GM23248 (cell line): ENCODE measurements at regions not wholly inside any gene's neighbourhood (a gene's known extent, or its start where the extent isn't known, plus 50 kb on each side); places are given as distances from the start of the nearest gene placed in this dataset.

Experiments
- DNase-seq: peaks from one replicate; pipeline ENCODE4 v3.0.0-alpha.2; 2015
- H2AFZ ChIP-seq: fragments of 200-600 bp; sonication (generic); 2 replicates; pipeline ENCODE4 v1.6.1; 2016; ENCODE audit warnings: antibody characterized with exemption
- H3F3A ChIP-seq: fragments of 200-600 bp; sonication (generic); 2 replicates; pipeline ENCODE4 v1.6.1; 2016; ENCODE audit warnings: mild to moderate bottlenecking, antibody characterized with exemption, mixed run types; ENCODE audit not compliant: insufficient read depth
- H3K27ac ChIP-seq: fragments of 200-600 bp; sonication (generic); 2 replicates; pipeline ENCODE4 v1.5.1; 2016; ENCODE audit warnings: mild to moderate bottlenecking
- H3K27me3 ChIP-seq: fragments of 200-600 bp; sonication (generic); replicated peaks from 2 replicates; pipeline ENCODE4 v1.6.1; 2016; ENCODE audit warnings: mild to moderate bottlenecking; ENCODE audit not compliant: insufficient read depth
- H3K36me3 ChIP-seq: fragments of 200-600 bp; sonication (generic); 2 replicates; pipeline ENCODE4 v1.6.1; 2016; ENCODE audit warnings: low read depth, mild to moderate bottlenecking
- H3K4me1 ChIP-seq: fragments of 200-600 bp; sonication (generic); 2 replicates; pipeline ENCODE4 v1.6.1; 2016; ENCODE audit warnings: mild to moderate bottlenecking; ENCODE audit not compliant: insufficient read depth
- H3K4me2 ChIP-seq: fragments of 200-600 bp; sonication (generic); one replicate; pipeline ENCODE4 v1.6.1; 2016; ENCODE audit warnings: mild to moderate bottlenecking; ENCODE audit not compliant: unreplicated experiment
- H3K4me3 ChIP-seq: fragments of 200-600 bp; sonication (generic); 2 replicates; pipeline ENCODE4 v1.5.1; 2016; ENCODE audit warnings: mild to moderate bottlenecking
- H3K79me2 ChIP-seq: fragments of 200-600 bp; sonication (generic); 2 replicates; pipeline ENCODE4 v1.6.1; 2016; ENCODE audit warnings: mild to moderate bottlenecking; ENCODE audit not compliant: insufficient read depth
- H3K9ac ChIP-seq: fragments of 200-600 bp; sonication (generic); 2 replicates; pipeline ENCODE4 v1.6.1; 2016; ENCODE audit warnings: mild to moderate bottlenecking
- H3K9me2 ChIP-seq: fragments of 200-600 bp; sonication (generic); 2 replicates; pipeline ENCODE4 v1.6.1; 2016; ENCODE audit warnings: mixed run types, mild to moderate bottlenecking, moderate library complexity; ENCODE audit not compliant: insufficient read depth
- H3K9me3 ChIP-seq: fragments of 200-600 bp; sonication (generic); one replicate; pipeline ENCODE4 v1.6.1; 2017; ENCODE audit warnings: low read depth
- H4K20me1 ChIP-seq: fragments of 200-600 bp; sonication (generic); 2 replicates; pipeline ENCODE4 v1.6.0; 2016; ENCODE audit not compliant: insufficient read depth
- EZH2 ChIP-seq: fragments of 200-600 bp; sonication (generic); IDR thresholded peaks from 2 replicates; pipeline ENCODE4 v1.6.1; 2018; ENCODE audit warnings: antibody characterized with exemption, mild to moderate bottlenecking; ENCODE audit not compliant: insufficient read depth, poor library complexity, severe bottlenecking
- EZH2phosphoT487 ChIP-seq: fragments of 200-600 bp; sonication (generic); IDR thresholded peaks from 2 replicates; pipeline ENCODE4 v1.6.1; 2018; ENCODE audit warnings: antibody characterized with exemption, moderate library complexity, mild to moderate bottlenecking, low read depth; ENCODE audit not compliant: insufficient read depth
- WGBS, 2 experiments: methylation state at CpG; one replicate each; pipeline ENCODE4 v1.1.6; 2015 to 2017; ENCODE audit warnings: low lambda C conversion rate in 2 of 2, low coverage in 1 of 2; ENCODE audit errors: missing lambda C conversion rate in 2 of 2; 5-methylcytosine and 5-hydroxymethylcytosine counted together
- in situ Hi-C: fragments of 300-500 bp; cut with MboI; formaldehyde crosslinking; loops from 2 replicates; pipeline ENCODE4 v1.15.0; 2020

DNA sequence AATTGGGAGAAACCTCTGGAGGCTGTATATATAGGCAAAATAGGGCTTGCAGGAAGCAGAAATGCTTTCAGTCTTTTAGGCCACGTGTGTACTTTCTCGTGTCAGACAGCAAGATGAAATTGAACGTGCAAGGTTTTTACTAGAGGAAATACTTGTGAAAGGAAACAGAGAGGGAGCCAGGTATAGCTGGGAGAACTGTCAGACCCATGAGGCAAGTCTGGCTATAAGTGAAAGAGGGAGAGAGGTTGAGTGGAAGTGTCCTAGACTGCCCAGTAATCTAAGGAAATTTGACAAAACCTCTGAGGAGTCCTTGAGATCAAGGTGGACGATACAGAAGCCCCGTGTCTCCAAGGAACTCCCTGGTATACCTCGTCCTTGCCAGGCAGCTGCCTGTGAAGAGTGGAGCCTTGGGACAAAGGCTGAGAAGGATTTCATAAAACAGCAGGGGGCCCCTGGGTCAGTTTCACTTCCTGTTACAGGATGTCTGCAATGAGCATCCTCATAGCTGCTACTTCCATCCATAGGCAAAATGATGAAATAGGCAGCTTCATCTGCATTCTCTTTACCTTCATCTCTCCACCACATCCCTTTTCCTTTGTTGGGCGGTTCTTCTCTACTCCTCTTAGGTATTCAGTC is 114.4 kb upstream of the MAP3K7 start:
- Histone ChIP-seq H3K79me2 (no peaks in the 10 kb centered on the region), H3K4me3 (no peak overlapping the region), H2AFZ (no peak overlapping the region), H3K9me3 (no peaks in the 10 kb centered on the region), H3K27me3 (no peaks in the 10 kb centered on the region), H3K4me1 (no peaks in the 10 kb centered on the region), H4K20me1 (no peaks in the 10 kb centered on the region), H3K9me2 (no peaks in the 10 kb centered on the region), H3K36me3 (no peaks in the 10 kb centered on the region), H3K27ac (no peak overlapping the region), H3F3A (no peaks in the 10 kb centered on the region), H3K9ac (no peak overlapping the region), H3K4me2 (no peak overlapping the region)
- TF ChIP-seq EZH2 (no peak), EZH2phosphoT487 (no peak)
- WGBS, 2 experiments: 3 to 7% methylated on average over 7 of the region's 7 CpGs
- DNase-seq: no peak
- in situ Hi-C loops: no loop called here

DNA sequence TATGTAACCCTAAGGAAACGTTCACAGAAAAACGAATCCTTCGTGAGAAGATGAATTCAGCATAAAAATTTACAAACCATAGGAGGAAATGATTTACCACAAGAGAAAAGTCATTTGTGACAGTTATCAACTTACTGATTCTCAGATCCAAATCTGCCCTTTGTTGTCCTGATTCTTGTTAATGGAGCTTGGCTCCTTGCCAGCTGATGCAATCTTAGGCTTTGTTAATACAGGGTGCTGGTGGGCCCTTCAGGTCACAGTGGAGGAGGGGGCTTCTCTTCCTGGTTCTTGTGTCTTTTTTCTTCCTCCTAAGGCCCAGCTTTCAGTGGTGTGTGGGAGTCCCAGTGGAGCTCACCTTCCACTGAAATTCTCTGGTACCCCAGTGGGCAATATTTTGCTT is 108.4 kb upstream of the MAP3K7 start:
- Histone ChIP-seq H3K27ac (no peak overlapping the region), H3K4me1 (no peaks in the 10 kb centered on the region), H3K9ac (no peak overlapping the region), H3K27me3 (no peaks in the 10 kb centered on the region), H2AFZ (no peak overlapping the region), H3K4me3 (no peak overlapping the region), H3K9me3 (no peaks in the 10 kb centered on the region), H3K36me3 (no peaks in the 10 kb centered on the region), H3K79me2 (no peaks in the 10 kb centered on the region), H3K9me2 (no peaks in the 10 kb centered on the region), H3K4me2 (no peak overlapping the region), H3F3A (no peaks in the 10 kb centered on the region), H4K20me1 (no peaks in the 10 kb centered on the region)
- in situ Hi-C loops: no loop called here
- DNase-seq: no peak
- 31 to 40% methylated on average over 3 of the region's 3 CpGs for WGBS, 2 experiments
- no peak for TF ChIP-seq EZH2
- TF ChIP-seq EZH2phosphoT487: no peak

DNA sequence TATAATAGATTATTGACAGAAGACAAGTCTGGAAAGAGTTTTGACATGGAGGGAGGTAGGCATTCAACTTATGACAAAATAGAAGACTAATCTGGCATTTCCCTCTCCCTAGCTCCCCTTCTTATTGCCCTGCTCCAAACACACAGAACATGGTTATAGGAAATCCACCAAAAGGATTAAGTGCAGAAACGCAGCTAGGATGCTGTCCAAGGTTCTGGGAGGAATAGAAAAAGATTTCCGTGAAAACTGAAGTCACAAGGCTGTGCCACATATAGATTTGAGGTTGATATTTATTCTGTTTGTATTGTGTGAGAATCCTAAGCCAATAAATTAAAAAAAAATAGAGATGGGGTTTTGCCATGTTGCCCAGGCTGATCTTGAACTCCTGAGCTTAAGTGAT is 107.9 kb upstream of the MAP3K7 start:
- TF ChIP-seq EZH2phosphoT487 (no peak), EZH2 (no peak)
- H4K20me1 ChIP-seq: no peaks in the 10 kb centered on the region
- H3K9ac ChIP-seq: no peak overlapping the region
- no peaks in the 10 kb centered on the region for H3K36me3 ChIP-seq
- H3K4me2 ChIP-seq: no peak overlapping the region
- 8 to 13% methylated on average over 2 of the region's 2 CpGs for WGBS, 2 experiments
- no peak overlapping the region for H3K4me3 ChIP-seq
- H2AFZ ChIP-seq: no peak overlapping the region
- H3K9me2 ChIP-seq: no peaks in the 10 kb centered on the region
- no peaks in the 10 kb centered on the region for H3K4me1 ChIP-seq
- no peaks in the 10 kb centered on the region for H3K79me2 ChIP-seq
- no peaks in the 10 kb centered on the region for H3K9me3 ChIP-seq
- DNase-seq: no peak
- H3K27me3 ChIP-seq: no peaks in the 10 kb centered on the region
- in situ Hi-C loops: no loop called here
- no peaks in the 10 kb centered on the region for H3F3A ChIP-seq
- H3K27ac ChIP-seq: no peak overlapping the region

DNA sequence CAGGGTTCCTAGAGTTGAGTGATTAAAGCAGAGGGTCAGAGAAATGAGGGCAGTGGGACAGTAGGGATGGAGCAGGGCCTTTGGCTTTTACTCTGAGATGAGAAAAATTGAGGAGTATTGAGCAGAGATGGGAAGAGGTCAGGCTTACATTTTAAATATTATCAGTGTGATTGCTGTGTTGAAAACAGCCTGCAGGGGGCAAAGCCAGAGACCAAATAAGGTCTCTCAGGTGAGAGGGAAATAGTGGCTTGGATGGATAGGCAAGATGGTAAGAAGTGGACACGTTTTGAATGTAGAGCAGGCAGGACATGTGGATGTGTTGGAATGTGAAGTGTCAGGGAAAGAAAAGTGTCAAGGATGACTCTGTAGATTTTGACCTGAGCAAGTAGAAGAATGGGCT is 105.0 kb upstream of the MAP3K7 start:
- no peaks in the 10 kb centered on the region for H4K20me1 ChIP-seq
- no peaks in the 10 kb centered on the region for H3K27me3 ChIP-seq
- H3F3A ChIP-seq: no peaks in the 10 kb centered on the region
- no peaks in the 10 kb centered on the region for H3K79me2 ChIP-seq
- no peak for TF ChIP-seq EZH2
- TF ChIP-seq EZH2phosphoT487: no peak
- no peaks in the 10 kb centered on the region for H3K4me1 ChIP-seq
- WGBS, 2 experiments: 0 to 9% methylated on average over 1 of the region's 1 CpG
- no peak overlapping the region for H2AFZ ChIP-seq
- H3K9ac ChIP-seq: no peak overlapping the region
- H3K9me3 ChIP-seq: no peaks in the 10 kb centered on the region
- no peak overlapping the region for H3K4me3 ChIP-seq
- no peaks in the 10 kb centered on the region for H3K9me2 ChIP-seq
- DNase-seq: no peak
- H3K4me2 ChIP-seq: no peak overlapping the region
- in situ Hi-C loops: no loop called here
- no peak overlapping the region for H3K27ac ChIP-seq
- no peaks in the 10 kb centered on the region for H3K36me3 ChIP-seq

DNA sequence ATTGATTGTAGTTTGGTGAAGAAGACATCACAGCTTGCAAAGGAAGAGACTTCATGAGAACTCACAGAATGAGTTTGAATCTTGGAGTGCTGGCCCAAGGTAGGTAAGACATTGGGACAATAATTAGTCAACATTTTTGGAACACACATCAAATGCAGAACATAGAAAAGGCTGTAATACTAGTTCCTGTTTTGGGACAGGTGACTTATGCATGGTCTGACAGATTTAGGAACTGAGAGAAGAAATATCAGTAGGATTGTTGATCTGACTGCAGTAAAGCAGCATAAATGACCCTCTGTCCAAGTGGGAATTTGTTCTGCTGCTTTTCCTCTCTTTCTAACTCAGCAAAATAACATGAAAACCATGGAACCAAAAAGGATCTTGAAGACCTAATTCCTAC is 102.3 kb upstream of the MAP3K7 start:
- Histone ChIP-seq H3K9ac (no peak overlapping the region), H3K27me3 (no peaks in the 10 kb centered on the region; the same call in 1 of the 2 replicates), H3K9me2 (no peaks in the 10 kb centered on the region), H3K4me2 (no peak overlapping the region), H4K20me1 (no peaks in the 10 kb centered on the region), H3K4me3 (no peak overlapping the region), H3K36me3 (no peaks in the 10 kb centered on the region), H3F3A (no peaks in the 10 kb centered on the region), H3K27ac (no peak overlapping the region), H3K4me1 (no peaks in the 10 kb centered on the region), H2AFZ (no peak overlapping the region), H3K79me2 (no peaks in the 10 kb centered on the region), H3K9me3 (no peaks in the 10 kb centered on the region)
- in situ Hi-C loops: no loop called here
- DNase-seq: no peak
- TF ChIP-seq EZH2 (no peak), EZH2phosphoT487 (no peak)
